CD14-positive monocyte (primary cell): ENCODE measurements at regions not wholly inside any gene's neighbourhood (a gene's known extent, or its start where the extent isn't known, plus 50 kb on each side); places are given as distances from the start of the nearest gene placed in this dataset.

Experiments used
- DNase-seq, 3 donors: peaks; one replicate each; pipeline ENCODE4 v3.0.0-alpha.2; 2011 to 2022
- H2AFZ ChIP-seq: 2 replicates; pipeline ENCODE4 v1.6.0; 2012; ENCODE audit warnings: mild to moderate bottlenecking, low read depth, low read length, inconsistent platforms; ENCODE audit not compliant: insufficient read depth, poor library complexity, severe bottlenecking
- H3K27ac ChIP-seq, 2 donors: 1 replicate in 1 of 2; 2 replicates in 1 of 2; pipeline ENCODE4 v1.5.1; 2012 to 2013; ENCODE audit warnings: low read length in 2 of 2, control low read depth in 1 of 2, inconsistent platforms in 1 of 2, low read depth in 1 of 2, mild to moderate bottlenecking in 1 of 2
- H3K27me3 ChIP-seq, 2 donors: one replicate each; pipeline versions ENCODE4 v1.6.0 to v1.6.1; 2011 to 2013; ENCODE audit warnings: low read length in 2 of 2; ENCODE audit not compliant: control insufficient read depth in 2 of 2, insufficient read depth in 2 of 2
- H3K36me3 ChIP-seq, 2 donors: replicated peaks in 1 of 2; 1 replicate in 1 of 2; 2 replicates in 1 of 2; pipeline versions ENCODE4 v1.5.1 to v1.6.1; 2012 to 2013; ENCODE audit warnings: low read length in 2 of 2, control low read depth in 1 of 2, inconsistent platforms in 1 of 2, mild to moderate bottlenecking in 1 of 2; ENCODE audit not compliant: insufficient read depth in 2 of 2, control insufficient read depth in 1 of 2
- H3K4me1 ChIP-seq, 2 donors: 1 replicate in 1 of 2; 2 replicates in 1 of 2; pipeline versions ENCODE4 v1.5.1 to v1.6.1; 2012 to 2013; ENCODE audit warnings: low read length in 2 of 2, control low read depth in 1 of 2, inconsistent platforms in 1 of 2, mild to moderate bottlenecking in 1 of 2, moderate library complexity in 1 of 2; ENCODE audit not compliant: insufficient read depth in 2 of 2, control insufficient read depth in 1 of 2
- H3K4me2 ChIP-seq: replicated peaks from 2 replicates; pipeline ENCODE3; 2012; ENCODE audit warnings: low read length, moderate library complexity, mild to moderate bottlenecking; ENCODE audit not compliant: poor library complexity, severe bottlenecking; ENCODE audit errors: extremely low read depth
- H3K4me3 ChIP-seq, 3 experiments: fragments of 200-600 bp in 1 of 3; sonication (generic) in 1 of 3; replicated peaks in 1 of 3; 1 replicate in 2 of 3; 2 replicates in 1 of 3; pipeline ENCODE4 v1.5.1; 2011 to 2013; ENCODE audit warnings: low read length in 3 of 3, mild to moderate bottlenecking in 3 of 3, control low read depth in 2 of 3, low read depth in 2 of 3, inconsistent platforms in 1 of 3, moderate library complexity in 1 of 3
- H3K79me2 ChIP-seq: 2 replicates; pipeline ENCODE4 v1.6.0; 2012; ENCODE audit warnings: mild to moderate bottlenecking, control low read depth, inconsistent platforms, low read length, moderate library complexity; ENCODE audit not compliant: insufficient read depth
- H3K9ac ChIP-seq: 2 replicates; pipeline ENCODE4 v1.6.0; 2017; ENCODE audit warnings: low read length, mild to moderate bottlenecking; ENCODE audit not compliant: insufficient read depth, poor library complexity, severe bottlenecking
- H3K9me3 ChIP-seq, 2 donors: replicated peaks in 1 of 2; 1 replicate in 1 of 2; 2 replicates in 1 of 2; pipeline versions ENCODE4 v1.5.1 to v1.6.1; 2012 to 2013; ENCODE audit warnings: low read length in 2 of 2, control low read depth in 1 of 2; ENCODE audit not compliant: control insufficient read depth in 1 of 2, insufficient read depth in 1 of 2
- H4K20me1 ChIP-seq: 2 replicates; pipeline ENCODE4 v1.6.0; 2012; ENCODE audit warnings: mild to moderate bottlenecking, low read length, control low read depth, moderate library complexity; ENCODE audit not compliant: insufficient read depth
- H3K27ac Mint-ChIP-seq, 7 donors: one replicate each; pipeline ENCODE4 v1.8.0; 2020; ENCODE audit warnings: mild to moderate bottlenecking in 7 of 7, mixed read lengths in 7 of 7, moderate library complexity in 6 of 7, inconsistent platforms in 2 of 7
- H3K27me3 Mint-ChIP-seq, 3 donors: one replicate each; pipeline ENCODE4 v1.8.0; 2021 to 2022; ENCODE audit warnings: low read depth in 3 of 3, mild to moderate bottlenecking in 3 of 3, mixed read lengths in 3 of 3, moderate library complexity in 3 of 3, inconsistent platforms in 1 of 3
- H3K36me3 Mint-ChIP-seq, 2 donors: one replicate each; pipeline ENCODE4 v1.8.0; 2020; ENCODE audit warnings: mixed read lengths in 2 of 2, inconsistent platforms in 1 of 2, mild to moderate bottlenecking in 1 of 2
- H3K4me1 Mint-ChIP-seq: one replicate; pipeline ENCODE4 v1.8.0; 2020; ENCODE audit warnings: mild to moderate bottlenecking, mixed read lengths
- H3K4me3 Mint-ChIP-seq, 2 donors: one replicate each; pipeline ENCODE4 v1.8.0; 2020; ENCODE audit warnings: mild to moderate bottlenecking in 2 of 2, mixed read lengths in 2 of 2, moderate library complexity in 1 of 2
- H3K9me3 Mint-ChIP-seq, 7 donors: one replicate each; pipeline ENCODE4 v1.8.0; 2020 to 2022; ENCODE audit warnings: mixed read lengths in 7 of 7, mild to moderate bottlenecking in 6 of 7, moderate library complexity in 6 of 7, inconsistent platforms in 2 of 7
- WGBS: methylation state at CpG from one replicate; pipeline ENCODE4 v1.1.5; 2013; ENCODE audit warnings: missing lambda C conversion rate; ENCODE audit not compliant: insufficient coverage; 5-methylcytosine and 5-hydroxymethylcytosine counted together
- intact Hi-C, 2 donors: fragments of 100-400 bp; cut with micrococcal nuclease; formaldehyde crosslinking; loops; one replicate each; pipeline versions ENCODE4 v1.15.0 to v1.15.1; 2023
- TF ChIP-seq, protein P1 (sequence below): fragments of 200-600 bp; IDR thresholded peaks from one replicate; pipeline ENCODE4 v1.8.0; 2022; ENCODE audit warnings: antibody characterized with exemption, mild to moderate bottlenecking

DNA sequence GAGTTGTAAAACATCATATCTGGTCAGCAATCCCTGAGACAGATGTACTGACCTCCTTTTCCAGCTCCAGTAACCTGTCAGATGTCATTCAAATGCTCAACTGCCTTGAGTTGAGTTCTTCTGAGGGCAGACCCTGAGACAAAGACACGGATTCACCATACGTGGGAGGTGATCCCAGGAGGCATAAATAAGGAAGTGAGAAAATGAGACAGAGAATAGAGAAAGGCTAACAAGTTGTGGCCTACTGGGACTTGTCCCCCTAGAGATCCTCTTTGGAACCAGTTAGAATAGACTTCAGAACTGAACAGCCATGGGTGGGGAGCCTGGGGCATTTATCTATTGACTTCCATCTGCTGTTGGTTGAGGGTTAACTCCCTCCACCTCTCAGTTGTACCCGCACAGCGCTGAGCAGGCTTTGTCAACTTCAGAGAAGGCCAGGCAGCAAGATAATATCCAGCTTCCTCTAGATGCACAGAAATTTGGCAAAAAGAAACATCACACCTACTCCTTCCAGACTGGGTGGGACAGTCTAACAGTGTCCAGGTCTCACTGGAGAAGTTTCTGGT lies 123.0 kb upstream of the DYNLRB2 start:
- H3K4me1 Mint-ChIP-seq: no peaks in the 10 kb centered on the region

DNA sequence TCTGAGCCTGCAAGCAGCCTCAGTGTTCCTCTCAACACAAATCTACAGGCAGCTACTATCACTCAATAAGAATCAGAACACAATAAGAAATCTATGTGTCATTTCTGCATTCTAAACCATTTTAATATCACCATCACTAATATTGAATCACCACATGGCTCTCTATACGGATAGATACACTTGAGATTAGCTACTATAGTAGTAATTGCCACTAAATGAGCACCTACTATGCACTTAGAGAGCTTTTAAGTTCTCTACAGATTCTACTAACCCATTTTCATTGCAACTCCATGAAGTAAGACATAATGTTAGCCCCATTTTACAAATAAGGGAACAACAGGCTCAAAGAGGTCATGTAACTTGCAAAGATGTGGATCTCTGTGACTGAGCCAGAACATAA lies 132.8 kb upstream of the DYNLRB2 start:
- Histone ChIP-seq H3K4me1 (no peaks in the 10 kb centered on the region), H3K9ac (no peak overlapping the region), H3K4me3 (no peak overlapping the region), H3K79me2 (no peaks in the 10 kb centered on the region), H3K36me3 (no peaks in the 10 kb centered on the region), H3K27ac (no peak overlapping the region), H2AFZ (no peak overlapping the region), H3K27me3 (no peaks in the 10 kb centered on the region), H3K4me2 (no peak overlapping the region), H4K20me1 (no peaks in the 10 kb centered on the region), H3K9me3 (no peaks in the 10 kb centered on the region)
- H3K27me3 Mint-ChIP-seq: peaks cover 2 to 10% (median 4%) of the 10 kb centered on the region in 3 donors
- DNase-seq: no peak
- TF ChIP-seq, protein P1, sequence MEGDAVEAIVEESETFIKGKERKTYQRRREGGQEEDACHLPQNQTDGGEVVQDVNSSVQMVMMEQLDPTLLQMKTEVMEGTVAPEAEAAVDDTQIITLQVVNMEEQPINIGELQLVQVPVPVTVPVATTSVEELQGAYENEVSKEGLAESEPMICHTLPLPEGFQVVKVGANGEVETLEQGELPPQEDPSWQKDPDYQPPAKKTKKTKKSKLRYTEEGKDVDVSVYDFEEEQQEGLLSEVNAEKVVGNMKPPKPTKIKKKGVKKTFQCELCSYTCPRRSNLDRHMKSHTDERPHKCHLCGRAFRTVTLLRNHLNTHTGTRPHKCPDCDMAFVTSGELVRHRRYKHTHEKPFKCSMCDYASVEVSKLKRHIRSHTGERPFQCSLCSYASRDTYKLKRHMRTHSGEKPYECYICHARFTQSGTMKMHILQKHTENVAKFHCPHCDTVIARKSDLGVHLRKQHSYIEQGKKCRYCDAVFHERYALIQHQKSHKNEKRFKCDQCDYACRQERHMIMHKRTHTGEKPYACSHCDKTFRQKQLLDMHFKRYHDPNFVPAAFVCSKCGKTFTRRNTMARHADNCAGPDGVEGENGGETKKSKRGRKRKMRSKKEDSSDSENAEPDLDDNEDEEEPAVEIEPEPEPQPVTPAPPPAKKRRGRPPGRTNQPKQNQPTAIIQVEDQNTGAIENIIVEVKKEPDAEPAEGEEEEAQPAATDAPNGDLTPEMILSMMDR: no peak
- no CpG with 5 or more reads among the region's 1 CpG for WGBS
- H3K9me3 Mint-ChIP-seq: peaks cover 0 to 5% (median 2%) of the 10 kb centered on the region in 7 donors
- H3K36me3 Mint-ChIP-seq: no peaks in the 10 kb centered on the region
- intact Hi-C loops: no loop called here
- H3K27ac Mint-ChIP-seq: no peak overlapping the region
- no peaks in the 10 kb centered on the region for H3K4me1 Mint-ChIP-seq
- H3K4me3 Mint-ChIP-seq: no peak overlapping the region

More for the DNA sequence above, 123.0 kb upstream of the DYNLRB2 start:
- H3K27ac Mint-ChIP-seq: no peak overlapping the region
- 90% methylated on average over 4 of the region's 4 CpGs for WGBS
- H3K4me3 Mint-ChIP-seq: no peak overlapping the region
- Histone ChIP-seq H3K27me3 (no peaks in the 10 kb centered on the region), H3K4me2 (no peak overlapping the region), H3K4me1 (no peaks in the 10 kb centered on the region), H3K9ac (no peak overlapping the region), H3K9me3 (no peaks in the 10 kb centered on the region), H3K27ac (no peak overlapping the region), H3K36me3 (no peaks in the 10 kb centered on the region), H2AFZ (no peak overlapping the region), H4K20me1 (no peaks in the 10 kb centered on the region), H3K79me2 (no peaks in the 10 kb centered on the region), H3K4me3 (no peak overlapping the region)
- intact Hi-C loops: no loop called here
- no peaks in the 10 kb centered on the region for H3K36me3 Mint-ChIP-seq
- peaks cover 0 to 4% (median 3%) of the 10 kb centered on the region in 3 donors for H3K27me3 Mint-ChIP-seq
- DNase-seq: no peak
- TF ChIP-seq, protein P1: no peak
- H3K9me3 Mint-ChIP-seq: peaks cover 0 to 6% (median 0%) of the 10 kb centered on the region in 7 donors
